ENCODE measurements at regions not wholly inside any gene's neighbourhood (a gene's known extent, or its start where the extent isn't known, plus 50 kb on each side); places are given as distances from the start of the nearest gene placed in this dataset.

DNA sequence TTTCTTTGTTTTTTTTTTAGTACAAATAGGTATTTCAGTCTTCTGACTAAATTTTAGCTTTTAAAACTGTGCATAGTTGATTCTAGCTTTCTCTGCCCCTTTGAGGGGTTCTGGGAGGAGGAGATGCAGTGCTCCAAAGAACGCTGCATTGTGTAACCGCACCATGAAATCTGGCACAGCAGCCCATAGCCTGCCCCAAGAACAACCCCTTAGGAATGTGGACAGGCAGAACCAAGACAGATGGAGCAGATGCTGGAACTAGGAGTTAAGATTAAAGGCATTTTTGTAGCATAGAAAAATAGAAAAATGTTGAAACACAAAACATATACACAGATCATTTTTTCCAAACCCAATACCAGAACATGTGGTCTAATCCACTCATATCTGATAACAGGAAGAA, 187.5 kb downstream of the SCG2 start:
- in situ Hi-C loops (cut with MboI; ENCODE audit: low sequenced_read_pairs, unreplicated experiment), result no loop called here
- DNase-seq (ENCODE audit: low spot score), result no peak
- TF ChIP-seq CTCF (IDR thresholded peaks at IDR 0.05; ENCODE audit: borderline replicate concordance, control extremely low read depth, extremely low read depth, insufficient read depth, missing control alignments), result no peak

DNA sequence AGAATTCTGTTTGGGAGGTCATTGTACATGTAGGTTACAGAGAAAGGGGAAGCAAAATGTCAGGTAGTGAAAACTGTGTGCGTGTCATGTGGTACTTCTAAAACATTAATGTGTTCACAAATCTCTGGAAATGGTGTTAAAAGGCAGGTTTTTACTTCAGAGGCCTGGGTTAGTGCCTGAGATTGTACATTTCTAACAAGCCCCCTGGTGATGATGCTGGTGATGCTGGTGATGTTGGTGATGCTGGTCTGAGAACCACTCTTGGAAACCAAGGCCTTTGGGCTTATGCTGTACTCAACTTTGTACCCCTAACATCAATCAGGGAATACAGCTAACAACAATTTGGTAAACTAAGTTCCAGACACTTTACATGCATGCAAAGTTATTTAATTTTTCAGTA, 187.1 kb downstream of the SCG2 start:
- in situ Hi-C loops (cut with MboI; ENCODE audit: low sequenced_read_pairs, unreplicated experiment), result no loop called here
- no peak for TF ChIP-seq CTCF (IDR thresholded peaks at IDR 0.05; ENCODE audit: borderline replicate concordance, control extremely low read depth, extremely low read depth, insufficient read depth, missing control alignments)
- no peak for DNase-seq (ENCODE audit: low spot score)

GRCh38 chr2:223416815-223417610, 185.1 kb downstream of the SCG2 start:
- TF ChIP-seq CTCF (IDR thresholded peaks at IDR 0.05; ENCODE audit: borderline replicate concordance, control extremely low read depth, extremely low read depth, insufficient read depth, missing control alignments), result no peak
- in situ Hi-C loops (cut with MboI; ENCODE audit: low sequenced_read_pairs, unreplicated experiment), result no loop called here
- no peak for DNase-seq (ENCODE audit: low spot score)

DNA sequence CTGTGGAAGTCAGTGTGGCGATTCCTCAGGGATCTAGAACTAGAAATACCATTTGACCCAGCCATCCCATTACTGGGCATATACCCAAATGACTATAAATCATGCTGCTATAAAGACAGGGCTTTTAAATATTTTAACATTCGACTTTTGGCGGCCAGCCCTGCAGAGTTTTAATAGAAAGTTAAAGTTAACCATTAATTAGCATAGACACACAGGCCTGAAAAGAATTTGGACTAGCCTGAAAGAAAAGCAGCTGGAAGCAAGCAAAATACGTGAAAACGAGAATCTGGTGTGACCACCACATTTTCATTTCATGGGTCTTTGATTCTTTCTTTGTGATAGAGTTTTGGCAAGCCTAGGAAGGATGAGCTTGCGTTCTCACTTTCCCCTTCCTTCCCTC, 184.0 kb downstream of the SCG2 start:
- DNase-seq (ENCODE audit: low spot score), result no peak
- in situ Hi-C loops (cut with MboI; ENCODE audit: low sequenced_read_pairs, unreplicated experiment), result no loop called here
- no peak for TF ChIP-seq CTCF (IDR thresholded peaks at IDR 0.05; ENCODE audit: borderline replicate concordance, control extremely low read depth, extremely low read depth, insufficient read depth, missing control alignments)

GRCh38 chr2:223418604-223419199, 183.5 kb downstream of the SCG2 start:
- in situ Hi-C loops (cut with MboI; ENCODE audit: low sequenced_read_pairs, unreplicated experiment), result no loop called here
- no peak for DNase-seq (ENCODE audit: low spot score)
- no peak for TF ChIP-seq CTCF (IDR thresholded peaks at IDR 0.05; ENCODE audit: borderline replicate concordance, control extremely low read depth, extremely low read depth, insufficient read depth, missing control alignments)

- TF ChIP-seq CTCF (IDR thresholded peaks at IDR 0.05; ENCODE audit: borderline replicate concordance, control extremely low read depth, extremely low read depth, insufficient read depth, missing control alignments), result no peak
- DNase-seq (ENCODE audit: low spot score), result no peak
- in situ Hi-C loops (cut with MboI; ENCODE audit: low sequenced_read_pairs, unreplicated experiment), result no loop called here
These were observed 182.1 kb downstream of the SCG2 start for GRCh38 chr2:223420048-223420447.

Measured in GM13976 (cell line).